PC-9 (cell line): ENCODE measurements at regions not wholly inside any gene's neighbourhood (a gene's known extent, or its start where the extent isn't known, plus 50 kb on each side); places are given as distances from the start of the nearest gene placed in this dataset.

Experiments used
- CTCF ChIP-seq: fragments of 200-600 bp; sonication (generic); conservative IDR thresholded peaks from 2 replicates; pipeline ENCODE4 v1.6.1; 2017; ENCODE audit warnings: mixed run types, antibody characterized with exemption, mild to moderate bottlenecking, moderate library complexity
- EZH2 ChIP-seq: fragments of 200-600 bp; sonication (generic); IDR thresholded peaks from 2 replicates; pipeline ENCODE4 v1.8.0; 2017; ENCODE audit warnings: antibody characterized with exemption, low read depth

- TF ChIP-seq CTCF (no peak), EZH2 (no peak)
Measured at GRCh38 chr17:69949496-69949895, 125.5 kb upstream of the KCNJ16 start.
